HCT116 (cell line): ENCODE measurements at regions not wholly inside any gene's neighbourhood (a gene's known extent, or its start where the extent isn't known, plus 50 kb on each side); places are given as distances from the start of the nearest gene placed in this dataset.

ENCODE experiments used
- ATAC-seq: fragments of 200-7000 bp; cut with Tn5 transposase; 2 replicates; pipeline ENCODE4 v1.9.1; 2020; ENCODE audit warnings: mild to moderate bottlenecking, moderate library complexity
- BruUV-seq: library from RNA; stranded (reverse); fragments of 400-500 nt; replicated peaks from 2 replicates; lab custom pipeline; 2021; lab: Mats Ljungman, UMichigan
- CTCF ChIA-PET: fragments of 300-600 bp; sonication (Branson Sonifier 250); formaldehyde crosslinking; loops from one replicate; lab custom pipeline; 2021; ENCODE audit warnings: antibody characterized with exemption; lab: Charles Lee
- POLR2A ChIA-PET: fragments of 300-600, 350-600 bp; sonication (Branson Sonifier 250); formaldehyde crosslinking; loops from one replicate; lab custom pipeline; 2021; ENCODE audit warnings: antibody characterized with exemption; lab: Charles Lee
- RAD21 ChIA-PET, 2 experiments: fragments of 300-600 bp; sonication (Branson Sonifier 250); formaldehyde crosslinking; loops; one replicate each; lab custom pipeline; 2023; ENCODE audit warnings: low total read pairs in 2 of 2; ENCODE audit not compliant: uncharacterized antibody in 2 of 2, unreplicated experiment in 2 of 2, low non-redundant PET in 1 of 2; lab: Charles Lee
- DNase-seq: peaks from one replicate; pipeline ENCODE4 v3.0.0-alpha.2; 2010; ENCODE audit warnings: low read depth, low spot score
- H2AFZ ChIP-seq: fragments of 200-600 bp; shearing (Covaris generic), sonication (generic); 2 replicates; pipeline ENCODE4 v1.6.1; 2017; ENCODE audit warnings: low read depth, mixed run types, mixed read lengths, antibody characterized with exemption, low read length; ENCODE audit not compliant: poor library complexity, severe bottlenecking
- H3K27ac ChIP-seq: 2 replicates; pipeline ENCODE4 v1.5.1; 2012; ENCODE audit warnings: low read depth, low read length
- H3K27me3 ChIP-seq: fragments of 200-600 bp; sonication (generic); 2 replicates; pipeline ENCODE4 v1.6.1; 2016; ENCODE audit warnings: mixed run types, low read length, mixed read lengths; ENCODE audit not compliant: insufficient read depth
- H3K36me3 ChIP-seq, 2 experiments: fragments of 200-500 bp in 1 of 2; fragments of 200-600 bp in 1 of 2; sonication (Bioruptor generic) in 1 of 2; sonication (generic) in 1 of 2; 2 replicates each; pipeline versions ENCODE4 v1.5.1 to v1.6.1; 2014 to 2016; ENCODE audit warnings: low read length in 2 of 2, inconsistent platforms in 1 of 2, mixed read lengths in 1 of 2, mixed run types in 1 of 2; ENCODE audit not compliant: insufficient read depth in 2 of 2, control insufficient read depth in 1 of 2
- H3K4me1 ChIP-seq, 2 experiments: fragments of 200-600 bp in 1 of 2; sonication (generic) in 1 of 2; 2 replicates each; pipeline versions ENCODE4 v1.5.1 to v1.6.1; 2012 to 2017; ENCODE audit warnings: low read length in 2 of 2, inconsistent platforms in 1 of 2, mild to moderate bottlenecking in 1 of 2, mixed read lengths in 1 of 2, mixed run types in 1 of 2, moderate library complexity in 1 of 2; ENCODE audit not compliant: insufficient read depth in 2 of 2, control insufficient read depth in 1 of 2
- H3K4me2 ChIP-seq: fragments of 200-600 bp; sonication (generic); 2 replicates; pipeline ENCODE4 v1.6.1; 2017; ENCODE audit warnings: mixed run types, low read length, mixed read lengths
- H3K4me3 ChIP-seq, 2 experiments: fragments of 200-600 bp in 1 of 2; sonication (generic) in 1 of 2; replicated peaks in 1 of 2; 2 replicates each; pipeline ENCODE4 v1.5.1; 2011 to 2016; ENCODE audit warnings: low read length in 2 of 2, control low read depth in 1 of 2, low read depth in 1 of 2, mild to moderate bottlenecking in 1 of 2, mixed read lengths in 1 of 2, mixed run types in 1 of 2
- H3K79me2 ChIP-seq: fragments of 200-600 bp; sonication (generic); 2 replicates; pipeline ENCODE4 v1.6.1; 2017; ENCODE audit warnings: mild to moderate bottlenecking, mixed run types, low read length, moderate library complexity, mixed read lengths; ENCODE audit not compliant: insufficient read depth
- H3K9ac ChIP-seq: fragments of 200-600 bp; sonication (generic); 2 replicates; pipeline ENCODE4 v1.6.1; 2016; ENCODE audit warnings: low read length, mixed read lengths
- H3K9me2 ChIP-seq: fragments of 200-600 bp; sonication (generic), shearing (Covaris generic); 2 replicates; pipeline ENCODE4 v1.6.1; 2017; ENCODE audit warnings: mixed run types, mild to moderate bottlenecking, moderate library complexity; ENCODE audit not compliant: insufficient read depth
- H3K9me3 ChIP-seq, 2 experiments: fragments of 200-500 bp in 1 of 2; fragments of 200-600 bp in 1 of 2; sonication (Bioruptor generic) in 1 of 2; sonication (generic) in 1 of 2; 2 replicates each; pipeline ENCODE4 v1.6.1; 2014 to 2017; ENCODE audit warnings: low read length in 2 of 2, mixed read lengths in 2 of 2, inconsistent platforms in 1 of 2, low read depth in 1 of 2, mild to moderate bottlenecking in 1 of 2, mixed run types in 1 of 2, moderate library complexity in 1 of 2; ENCODE audit not compliant: control insufficient read depth in 1 of 2, insufficient read depth in 1 of 2
- H4K20me1 ChIP-seq: fragments of 200-600 bp; sonication (generic), shearing (Covaris generic); 2 replicates; pipeline ENCODE4 v1.6.1; 2017; ENCODE audit warnings: mixed run types, mild to moderate bottlenecking, moderate library complexity; ENCODE audit not compliant: insufficient read depth
- SIN3A ChIP-seq: IDR thresholded peaks from 2 replicates; pipeline ENCODE4 v1.6.1; 2012; ENCODE audit warnings: low read depth
- SP1 ChIP-seq: IDR thresholded peaks from 2 replicates; pipeline ENCODE4 v1.6.1; 2012; ENCODE audit warnings: low read depth
- SRF ChIP-seq: IDR thresholded peaks from 2 replicates; pipeline ENCODE4 v1.6.1; 2012; ENCODE audit warnings: low read depth
- intact Hi-C: fragments of 100-400 bp; cut with micrococcal nuclease; formaldehyde crosslinking; loops from 2 replicates; pipeline ENCODE4 v1.10.0; 2022

GRCh38 chr11:62073061-62073460, 50.8 kb upstream of the INCENP start:
- Histone ChIP-seq H3K79me2 (no peaks in the 10 kb centered on the region), H3K9ac (no peak overlapping the region), H3K27ac (no peak overlapping the region), H3K4me2 (no peak overlapping the region), H4K20me1 (no peaks in the 10 kb centered on the region), H3K9me2 (no peaks in the 10 kb centered on the region), H3K4me3 (no peak overlapping the region), H3K9me3 (no peaks in the 10 kb centered on the region), H3K36me3 (no peaks in the 10 kb centered on the region), H3K27me3 (no peaks in the 10 kb centered on the region), H3K4me1 (no peaks in the 10 kb centered on the region), H2AFZ (no peak overlapping the region)
- CTCF ChIA-PET: interaction anchor here (2.0 kb wide), 1 partner anchor 9 kb away, joined by 11 read pairs; no protein-coding TSS in a partner anchor
- ATAC-seq (no peak), DNase-seq (no peak)
- BruUV-seq: no TSS peak
- RAD21 ChIA-PET: no interaction called here
- TF ChIP-seq SIN3A: no peak
- TF ChIP-seq SRF: no peak
- intact Hi-C loops: no loop called here
- POLR2A ChIA-PET: interaction anchor here (0.9 kb wide), 1 partner anchor 107 kb away, joined by 3 read pairs; no protein-coding TSS in a partner anchor

GRCh38 chr11:62071408-62071807, 52.4 kb upstream of the INCENP start:
- DNase-seq (no peak), ATAC-seq (no peak)
- TF ChIP-seq SP1: no peak
- no peaks in the 10 kb centered on the region for H3K79me2 ChIP-seq
- no peaks in the 10 kb centered on the region for H3K36me3 ChIP-seq
- no peaks in the 10 kb centered on the region for H4K20me1 ChIP-seq
- H3K4me1 ChIP-seq: no peaks in the 10 kb centered on the region
- no peaks in the 10 kb centered on the region for H3K9me3 ChIP-seq
- ChIA-PET RAD21 (no interaction called here), POLR2A (no interaction called here), CTCF (no interaction called here)
- H3K27ac ChIP-seq: no peak overlapping the region
- BruUV-seq: no TSS peak
- no peaks in the 10 kb centered on the region for H3K27me3 ChIP-seq
- H3K9ac ChIP-seq: no peak overlapping the region
- no peak overlapping the region for H2AFZ ChIP-seq
- no peak overlapping the region for H3K4me2 ChIP-seq
- no peaks in the 10 kb centered on the region for H3K9me2 ChIP-seq
- H3K4me3 ChIP-seq: no peak overlapping the region
- intact Hi-C loops: no loop called here
